ENCODE measurements at regions not wholly inside any gene's neighbourhood (a gene's known extent, or its start where the extent isn't known, plus 50 kb on each side); places are given as distances from the start of the nearest gene placed in this dataset.

DNA sequence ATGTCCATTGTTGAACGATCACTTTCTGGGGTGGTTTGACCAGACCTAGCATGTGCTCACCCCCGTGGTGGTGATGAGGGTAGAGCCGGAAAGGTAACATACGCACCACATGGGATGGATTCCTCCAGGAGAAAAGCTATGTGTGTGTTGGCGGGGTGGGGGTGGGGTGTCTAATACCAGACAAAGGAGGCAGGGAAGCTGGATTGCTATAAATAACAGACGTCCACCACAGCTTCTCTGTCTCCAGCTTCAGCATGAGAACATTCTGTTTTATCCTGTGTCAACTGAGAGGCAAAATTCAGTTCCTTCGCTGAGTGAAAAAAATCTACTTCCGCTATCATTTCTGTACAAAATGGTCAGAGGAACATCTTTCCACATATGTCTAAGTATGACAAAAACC is 151.0 kb downstream of the PCSK1 start:
- DNase-seq = no peak

DNA sequence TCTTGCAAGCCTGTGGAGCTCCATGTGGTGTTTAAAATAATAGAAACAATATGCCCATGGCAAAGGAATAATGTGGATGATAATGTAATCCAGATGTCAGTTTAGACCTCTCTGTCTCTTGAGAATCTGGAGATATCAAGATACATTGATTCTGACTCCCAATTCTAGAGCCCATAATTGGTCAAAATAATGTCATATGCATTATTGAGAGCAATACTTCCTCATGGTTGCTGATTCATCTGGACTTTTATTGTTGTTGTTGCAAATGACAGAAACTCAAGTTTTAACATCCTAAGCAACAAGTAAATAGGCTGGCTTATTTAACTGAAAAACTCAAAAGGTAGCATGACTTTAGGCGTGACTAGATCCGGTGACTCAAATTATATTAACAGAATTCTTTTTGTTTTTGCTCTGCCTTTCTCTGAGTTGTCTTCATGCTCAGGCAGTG is 152.1 kb downstream of the PCSK1 start:
- no peak for DNase-seq

DNA sequence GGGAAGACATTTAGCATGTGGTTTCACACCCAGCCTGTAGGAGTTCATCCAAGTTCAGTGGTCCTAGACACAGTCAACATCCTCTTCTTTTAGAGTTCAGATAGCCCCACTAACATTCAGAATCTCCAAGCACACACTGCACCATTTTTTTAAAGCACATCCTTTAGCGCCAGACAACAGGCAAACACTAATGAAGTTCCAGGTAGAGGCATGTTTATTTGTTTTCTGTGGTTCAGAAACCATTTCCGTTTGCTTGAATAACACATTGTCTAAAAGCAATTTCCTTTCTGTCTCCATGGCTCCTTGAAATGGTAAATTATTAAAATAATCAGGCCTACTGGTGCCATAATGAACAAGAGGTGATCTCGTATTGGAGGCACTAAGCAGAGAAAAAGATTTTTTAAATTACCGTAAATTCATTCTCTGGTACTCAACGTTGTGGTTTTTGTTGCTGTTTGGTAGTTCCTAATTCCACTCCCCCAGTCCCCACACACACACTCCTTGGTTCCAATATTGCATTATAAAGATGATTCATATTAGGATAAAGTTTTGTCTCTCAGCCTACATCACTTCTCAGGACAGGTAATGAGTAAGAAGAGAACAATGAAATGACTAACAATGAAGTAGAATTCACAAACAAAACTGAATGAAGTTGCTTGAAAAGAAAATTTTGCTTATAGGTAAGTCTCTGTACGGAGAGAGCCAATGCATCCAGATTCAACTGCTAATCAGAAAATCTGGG is 153.1 kb downstream of the PCSK1 start:
- no peak for DNase-seq

DNA sequence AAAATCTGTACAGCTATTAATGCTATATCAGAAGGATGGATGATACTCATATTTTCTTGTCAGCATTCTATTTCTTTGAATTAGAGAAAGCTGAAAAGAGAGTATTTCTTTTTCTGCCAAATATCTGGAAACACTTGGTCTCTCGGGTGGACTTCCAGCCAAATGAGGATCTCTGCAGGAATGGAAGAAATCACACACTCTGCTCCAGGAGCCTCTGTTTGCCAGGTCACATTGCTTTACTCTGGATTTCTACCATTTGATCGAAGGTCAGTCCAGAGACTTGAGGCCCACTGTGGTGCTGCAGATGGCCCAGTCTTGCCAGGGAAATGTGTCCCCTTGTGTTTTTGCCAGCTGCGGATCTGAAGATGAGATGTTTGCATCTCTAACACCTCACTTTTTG is 154.1 kb downstream of the PCSK1 start:
- no peak for DNase-seq

DNA sequence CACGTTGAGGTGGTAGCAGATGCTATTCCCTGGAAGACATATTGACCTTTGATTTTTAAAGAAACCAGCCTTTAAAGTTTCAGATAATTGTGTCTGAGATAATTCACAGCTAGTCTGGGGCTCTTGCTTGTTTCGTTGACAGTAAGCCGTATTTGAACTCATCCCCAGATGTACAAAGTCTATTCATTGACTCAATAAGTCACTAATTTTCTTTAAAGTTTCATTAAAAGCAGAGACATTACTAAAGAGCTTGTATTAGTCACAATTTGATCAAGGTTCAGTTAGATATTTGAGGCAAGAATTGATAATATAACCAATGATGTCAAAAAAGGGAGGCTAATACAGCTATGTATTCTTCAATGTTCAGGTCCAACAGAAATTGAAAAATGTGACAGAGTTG is 158.0 kb downstream of the PCSK1 start:
- DNase-seq = no peak

DNA sequence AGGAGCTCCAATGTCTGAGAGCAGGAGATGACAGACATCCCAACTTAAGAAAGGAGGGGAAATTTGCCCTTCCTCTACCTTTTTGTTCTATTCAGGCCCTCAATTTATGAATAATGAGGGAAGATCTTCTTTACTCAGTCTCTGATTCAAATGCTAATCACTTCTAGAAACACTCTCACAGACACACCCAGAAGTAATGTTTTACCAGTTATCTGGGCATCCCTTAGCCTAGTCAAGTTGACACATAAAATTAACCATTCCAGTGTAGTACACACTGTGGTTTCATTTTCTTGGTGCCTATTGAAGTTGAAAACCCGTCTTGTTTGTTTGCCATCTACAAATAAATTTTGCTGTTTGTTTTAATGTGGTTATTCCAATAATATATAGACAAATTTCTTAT is 167.6 kb downstream of the PCSK1 start:
- no peak for DNase-seq

DNA sequence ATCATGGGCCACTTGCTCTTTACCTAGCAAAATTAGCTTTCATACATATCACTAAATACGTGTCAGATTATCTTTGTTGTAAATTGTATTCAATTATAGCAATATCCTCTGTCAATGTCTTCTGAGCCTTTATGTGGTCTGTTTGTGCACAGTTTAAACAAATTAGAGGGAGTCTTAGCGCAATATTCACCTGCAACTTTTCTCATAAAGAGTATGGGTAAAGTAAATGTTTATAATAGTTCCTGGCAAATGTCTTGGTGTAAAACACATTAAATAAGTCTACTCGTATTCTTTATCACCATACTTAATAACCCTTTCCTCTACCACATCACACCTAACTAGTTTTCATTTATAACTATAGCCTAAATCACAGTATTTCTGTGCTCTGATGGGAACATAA is 169.0 kb downstream of the PCSK1 start:
- no peak for DNase-seq

DNA sequence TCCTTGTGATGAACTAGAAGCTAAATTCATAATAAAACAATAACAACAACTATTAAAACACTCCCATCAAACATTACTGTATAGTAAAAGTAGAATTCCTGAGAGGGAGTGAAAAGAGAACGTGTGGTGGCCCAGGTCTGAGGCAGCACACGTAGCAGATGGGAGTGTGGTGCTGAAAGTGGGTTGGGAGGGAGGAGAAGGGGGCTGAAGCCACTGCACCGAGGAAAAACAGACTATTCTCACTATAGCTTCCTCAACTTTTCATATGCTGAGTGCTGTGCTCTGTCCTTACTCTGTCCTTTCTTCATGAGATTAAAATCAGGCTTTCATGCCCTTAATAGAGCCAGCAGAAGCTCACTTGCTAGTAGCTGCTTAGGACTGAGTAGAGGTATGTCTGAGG is 170.9 kb downstream of the PCSK1 start:
- DNase-seq = no peak

DNA sequence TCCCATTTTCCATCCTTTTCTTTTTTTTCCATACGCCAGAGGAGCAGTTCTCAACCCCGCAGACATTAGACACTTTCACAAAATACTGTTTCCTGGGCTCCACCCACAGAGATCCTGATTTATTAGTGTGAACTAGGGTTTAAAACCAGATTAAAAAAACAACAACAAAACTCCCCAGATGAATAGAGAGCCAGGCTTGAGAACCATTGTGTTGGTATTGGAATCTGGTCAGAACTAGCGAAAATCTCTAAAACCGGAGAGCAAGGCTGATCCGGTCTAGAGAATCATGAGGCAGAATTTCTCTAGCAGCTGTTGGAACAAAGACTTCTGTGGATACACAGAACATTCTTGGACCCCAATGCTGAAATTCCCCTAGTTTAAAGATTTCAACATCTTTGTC is 173.0 kb downstream of the PCSK1 start:
- DNase-seq = no peak

DNA sequence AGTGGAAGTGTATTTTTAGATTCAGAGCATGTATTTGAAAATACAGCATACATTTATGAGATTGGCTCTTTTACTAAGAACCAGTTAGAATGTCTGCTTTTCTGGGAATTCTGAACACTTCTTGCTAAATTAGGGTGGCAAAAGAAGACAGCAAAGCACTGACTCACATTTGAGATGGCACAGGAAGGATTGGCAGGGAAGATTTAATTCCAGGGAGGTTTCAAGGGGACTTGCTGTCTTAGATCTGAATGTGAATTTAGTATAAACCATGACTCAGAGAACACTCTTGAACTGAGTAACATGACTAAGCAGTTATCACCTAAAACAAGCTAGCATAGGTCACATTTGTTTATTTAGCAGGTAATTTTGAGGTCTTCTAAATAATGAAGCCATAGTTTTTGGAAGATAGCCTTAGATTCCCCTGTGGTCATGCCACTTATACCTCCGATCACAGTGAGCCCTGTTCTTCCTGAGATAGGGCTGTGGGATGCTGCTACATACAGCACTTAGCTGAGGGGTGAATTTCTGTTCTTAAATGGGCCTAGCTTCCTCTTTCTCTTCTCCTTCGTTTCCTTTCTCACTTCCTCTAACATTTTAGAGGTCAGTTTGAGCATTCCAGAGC is 173.8 kb downstream of the PCSK1 start:
- no peak for DNase-seq

DNA sequence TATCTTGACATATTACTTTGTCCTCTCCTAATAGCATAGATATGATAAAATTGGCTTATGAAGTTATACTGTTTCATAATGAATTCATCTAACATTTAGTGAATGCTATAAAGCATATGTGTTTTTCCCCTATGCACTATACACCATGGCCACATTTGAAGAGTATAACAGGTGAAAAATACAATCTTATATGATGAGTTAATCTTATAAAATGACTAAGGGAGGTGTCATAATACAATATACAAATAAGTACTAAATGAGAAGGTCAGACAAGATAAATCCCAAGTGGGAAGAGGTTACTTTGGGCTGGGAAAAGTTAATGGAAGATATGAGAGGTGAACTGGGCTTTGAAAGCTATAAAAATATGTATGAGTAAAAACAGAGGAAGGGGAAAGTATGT is 174.4 kb downstream of the PCSK1 start:
- no peak for DNase-seq

DNA sequence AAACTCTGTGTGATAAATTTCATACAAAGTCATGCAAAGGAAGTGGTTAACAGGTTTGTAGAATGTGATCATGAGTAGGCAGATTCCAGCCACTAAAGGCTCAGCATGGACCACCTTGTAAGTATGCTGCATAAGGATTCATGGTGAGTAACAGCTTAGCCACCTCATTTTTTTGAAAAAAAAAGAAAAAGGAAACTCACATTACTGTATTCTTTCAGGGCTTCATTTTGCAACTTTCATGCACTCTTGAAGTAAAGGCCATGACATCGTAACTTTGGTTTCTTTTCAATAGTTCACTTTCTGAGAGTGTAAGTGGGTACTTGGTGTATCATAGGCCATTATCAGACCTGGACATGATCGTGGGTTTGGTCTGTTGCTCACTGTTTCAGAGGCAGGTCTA is 175.1 kb downstream of the PCSK1 start:
- DNase-seq = no peak

DNA sequence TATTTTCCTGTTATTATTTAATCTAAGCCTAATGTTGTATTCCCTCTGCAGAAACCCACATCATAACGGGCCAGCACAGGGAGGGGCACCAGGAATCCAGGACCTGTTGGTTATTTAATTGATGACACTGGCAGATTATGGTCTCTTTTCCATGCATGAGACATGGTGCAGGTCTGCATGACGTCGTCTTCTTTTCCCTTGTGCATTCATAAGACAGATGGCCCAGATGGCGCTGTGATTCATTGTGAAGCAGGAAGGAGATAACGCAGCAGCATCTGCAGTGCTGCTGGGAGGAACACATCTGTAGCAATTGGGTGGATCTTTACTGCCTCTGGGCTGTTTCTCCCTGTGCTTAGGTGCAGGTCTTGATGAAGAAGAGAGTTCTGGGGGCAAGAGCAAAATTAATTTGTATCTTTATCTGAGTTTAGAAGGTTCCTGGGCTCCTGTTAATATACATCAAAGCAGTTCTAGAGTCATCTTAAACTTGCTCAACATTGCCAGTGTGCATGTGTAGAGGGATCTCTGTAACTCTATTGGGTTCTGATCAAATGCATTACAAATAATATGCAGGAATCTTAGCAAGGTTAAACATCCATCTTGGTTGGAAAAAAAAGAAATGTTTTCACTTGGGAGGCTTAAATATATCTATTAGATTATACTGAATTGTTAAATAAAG is 176.1 kb downstream of the PCSK1 start:
- DNase-seq = no peak

DNA sequence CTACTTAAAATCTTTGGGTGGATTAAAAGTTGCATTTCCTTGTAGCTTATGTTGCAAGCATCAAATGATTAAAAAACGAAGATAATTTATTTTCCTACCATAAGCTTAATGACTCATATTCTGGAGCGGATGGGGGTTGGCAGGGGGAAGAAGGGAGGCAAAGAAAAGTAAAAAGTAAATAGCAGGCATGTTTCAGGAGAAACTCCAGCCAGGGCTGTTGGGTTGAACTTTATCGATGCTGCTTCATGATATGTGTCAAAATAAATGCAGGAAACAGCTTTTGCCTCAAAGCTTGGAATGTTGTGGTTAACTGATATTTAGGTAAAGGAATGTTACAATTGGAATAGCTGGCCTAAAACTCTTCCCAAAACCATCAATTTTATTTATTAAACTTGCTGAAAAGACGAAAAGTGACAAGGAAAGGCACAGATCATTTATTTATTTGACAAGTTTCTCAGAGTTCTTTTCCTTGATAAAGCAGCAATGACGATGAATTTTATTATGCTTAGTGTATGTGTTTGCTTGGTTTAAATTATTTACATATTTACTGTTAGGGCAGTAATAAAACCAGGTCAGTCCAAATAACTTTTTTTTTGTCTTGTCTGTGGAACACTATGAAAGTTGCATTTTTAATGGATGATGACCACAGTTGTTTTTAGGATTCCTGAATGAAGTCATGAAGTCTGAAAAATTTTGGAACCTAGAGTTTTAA is 177.9 kb downstream of the PCSK1 start:
- DNase-seq = no peak

DNA sequence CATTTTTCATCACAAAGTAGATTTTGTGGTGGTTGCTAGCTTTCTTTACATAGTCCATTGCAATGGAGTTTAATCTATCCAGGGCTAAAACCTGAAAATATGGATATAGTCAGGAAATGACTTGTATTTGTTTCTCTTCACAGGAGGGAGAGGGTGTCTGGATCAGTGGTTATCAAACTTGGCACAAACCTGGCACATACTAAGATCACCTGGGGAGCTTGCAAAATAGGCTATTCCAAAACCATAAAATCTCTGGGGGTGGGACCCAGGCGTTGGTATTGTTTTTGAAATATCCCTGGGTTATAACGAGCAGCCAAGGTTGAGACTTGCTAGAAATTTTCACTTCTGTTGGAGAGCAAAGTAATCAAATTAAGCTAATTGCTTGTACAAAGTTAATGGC is 179.9 kb downstream of the PCSK1 start:
- no peak for DNase-seq

DNA sequence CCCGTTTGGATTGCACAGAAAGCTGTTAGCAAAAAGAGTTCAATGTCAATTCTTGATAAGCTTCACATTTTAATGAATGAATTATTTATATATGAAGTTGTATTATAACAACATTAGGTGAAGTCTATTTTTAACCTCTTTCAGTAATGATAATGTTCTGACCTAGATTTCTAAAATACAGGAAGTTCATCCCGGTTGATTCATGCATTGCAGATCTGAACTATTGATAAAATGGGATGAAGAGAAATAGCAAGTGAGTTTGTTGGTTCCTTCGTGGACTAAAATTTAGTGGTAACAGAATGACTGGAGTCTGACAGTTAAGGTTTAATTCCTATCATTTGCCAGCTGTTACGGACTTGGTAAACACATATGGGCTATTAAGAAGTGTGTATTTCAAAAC is 180.5 kb downstream of the PCSK1 start:
- DNase-seq = no peak

DNA sequence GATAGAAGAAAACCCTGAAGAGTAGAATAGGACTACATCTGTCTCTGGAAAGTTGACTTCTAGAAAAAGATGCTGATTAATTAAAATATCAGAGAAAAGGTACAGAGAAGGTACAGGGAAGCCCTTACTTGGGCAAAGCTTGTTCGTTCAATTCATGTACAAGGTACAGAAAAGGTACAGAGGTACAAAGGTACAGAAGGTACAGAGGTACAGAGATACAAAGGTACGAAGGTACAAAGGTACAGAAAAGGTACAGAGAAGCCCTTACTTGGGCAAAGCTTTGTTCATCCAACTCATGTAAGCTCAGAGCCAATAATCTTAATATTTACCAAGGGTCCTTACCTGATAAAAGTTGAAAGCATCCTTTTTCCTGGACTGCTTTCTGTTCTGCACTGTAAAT is 182.3 kb downstream of the PCSK1 start:
- DNase-seq = no peak

DNA sequence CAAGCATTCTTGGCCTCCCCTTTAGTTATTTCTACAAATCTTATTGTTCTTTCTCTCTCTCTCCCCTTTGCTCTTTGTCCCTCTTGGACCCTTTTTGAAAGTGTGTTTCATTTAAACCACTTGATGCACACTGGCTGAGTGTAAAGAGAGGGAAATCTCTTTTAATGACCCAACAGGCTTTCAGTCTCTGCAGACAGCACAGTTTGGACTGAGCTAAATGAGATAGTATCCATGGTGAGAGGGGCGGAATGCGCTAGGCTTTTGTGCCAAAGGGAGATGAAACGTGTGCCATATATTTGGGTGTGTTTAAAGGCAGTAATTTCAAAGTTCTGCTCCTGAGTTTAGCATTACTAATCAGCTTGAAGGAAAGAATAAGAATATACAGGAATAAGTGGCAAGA is 184.9 kb downstream of the PCSK1 start:
- DNase-seq = no peak

DNA sequence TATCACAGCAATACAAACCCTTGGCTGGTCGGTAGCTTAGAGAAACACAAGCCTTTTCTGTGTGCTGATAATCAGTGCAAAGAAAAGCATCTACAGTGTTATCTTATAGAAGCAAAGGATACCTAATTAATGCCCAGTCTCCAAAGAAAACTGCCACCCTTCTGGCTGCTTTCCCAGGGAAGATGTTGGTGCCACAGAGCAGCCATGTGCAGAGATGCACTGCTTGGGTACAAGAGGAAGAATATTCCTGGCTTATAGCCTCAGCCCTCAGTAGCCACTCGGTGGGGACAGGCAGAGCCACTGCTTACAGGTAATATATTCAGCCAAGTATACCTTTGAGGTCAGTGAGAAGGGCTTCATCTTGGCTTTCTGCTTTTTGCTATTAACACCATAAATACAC is 185.3 kb downstream of the PCSK1 start:
- no peak for DNase-seq

DNA sequence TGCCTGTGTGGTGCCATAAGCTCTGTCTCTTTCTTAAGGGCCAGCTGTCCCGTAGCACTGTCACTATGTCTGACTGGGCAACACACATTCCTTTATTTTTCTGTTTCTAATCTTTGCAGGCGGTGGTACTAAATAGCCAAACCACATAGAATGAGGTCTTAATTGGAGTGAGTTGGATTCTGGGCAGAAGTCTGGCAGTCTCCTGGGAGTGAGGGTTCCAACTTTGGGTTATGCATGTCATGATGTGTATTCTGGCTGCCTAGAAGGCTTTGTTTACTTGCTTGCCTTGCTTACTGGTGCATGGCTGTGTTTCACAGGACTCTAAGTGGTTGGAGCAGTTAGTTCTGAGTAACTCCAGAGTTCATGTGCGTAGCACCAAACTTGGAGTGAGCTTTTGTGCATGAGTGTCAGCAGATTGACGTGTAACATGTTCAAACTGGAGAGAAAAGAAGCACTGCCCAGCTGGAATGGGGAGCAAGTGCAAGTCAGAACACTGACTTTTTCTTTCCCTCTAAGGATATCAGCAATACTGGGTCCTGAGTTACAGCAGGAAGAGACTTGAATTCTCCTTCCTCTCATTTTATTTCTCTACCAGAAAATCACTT is 185.8 kb downstream of the PCSK1 start:
- no peak for DNase-seq

DNA sequence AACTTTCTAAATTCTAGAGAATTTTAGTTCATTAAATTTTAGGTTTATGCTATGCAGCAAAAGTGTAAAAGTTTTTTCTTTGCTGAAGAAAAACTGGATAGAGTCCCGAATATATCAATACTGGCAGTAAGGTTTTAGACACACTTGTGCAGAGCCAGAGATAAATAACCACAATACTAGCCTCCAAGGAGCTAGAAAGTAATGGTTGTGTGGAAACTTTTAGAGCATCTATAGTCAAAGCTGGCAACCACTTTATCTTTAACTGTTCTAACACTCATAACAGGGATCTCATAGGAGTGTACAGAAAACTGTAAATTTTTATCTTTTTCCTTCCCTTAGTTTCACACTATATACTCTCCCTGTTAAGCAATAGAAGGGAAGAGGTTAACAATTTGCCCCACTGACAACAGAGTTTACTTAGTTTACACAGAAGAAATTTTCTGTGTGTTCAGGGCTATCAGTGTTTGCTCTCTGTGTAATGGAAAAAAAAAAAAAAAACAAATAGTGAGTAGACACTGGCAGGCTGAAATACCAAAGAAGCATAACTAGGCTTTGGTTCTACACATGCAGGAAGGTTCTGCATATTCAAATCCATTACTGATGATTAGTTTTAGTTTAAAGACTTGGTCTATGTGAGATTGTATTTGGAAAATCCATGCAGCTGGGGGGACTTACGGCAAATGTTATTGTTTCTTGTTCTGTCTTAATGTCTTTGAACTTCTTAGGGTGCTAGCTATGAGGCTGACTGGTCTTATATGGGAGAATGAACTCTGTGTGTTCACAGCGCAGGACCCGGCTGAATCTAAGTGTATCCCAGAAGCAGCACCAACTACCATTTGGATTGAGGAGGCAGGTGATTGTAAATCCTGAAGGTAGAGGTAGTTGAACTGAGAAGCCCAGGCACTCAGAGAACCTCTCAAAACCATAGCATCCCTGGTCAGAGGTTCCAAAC is 187.6 kb downstream of the PCSK1 start:
- DNase-seq = no peak

DNA sequence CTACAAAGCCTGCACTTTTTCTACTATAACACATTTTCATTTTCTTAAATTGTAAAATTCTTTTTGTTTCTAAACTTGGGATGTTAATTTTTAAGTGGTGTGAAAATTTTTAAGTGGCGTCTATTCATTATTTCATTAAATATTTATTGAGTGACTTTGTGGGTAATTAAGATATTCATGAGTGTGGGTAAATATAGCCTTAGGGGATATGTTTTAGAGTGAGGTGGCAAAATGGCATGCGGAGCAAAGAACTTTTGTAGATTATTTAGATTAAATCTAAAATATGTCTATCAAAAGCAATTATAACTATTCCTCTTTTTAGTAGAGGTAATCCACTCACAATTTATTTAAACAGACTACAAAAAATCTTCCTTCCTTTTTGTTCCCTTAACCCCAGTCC is 188.4 kb downstream of the PCSK1 start:
- DNase-seq = no peak

Data from activated CD4-positive, alpha-beta T cell treated with anti-CD3 and anti-CD28 coated beads for 1 hour (primary cell).